Left hindlimb (tissue), 1 donor: ENCODE measurements at regions not wholly inside any gene's neighbourhood (a gene's known extent, or its start where the extent isn't known, plus 50 kb on each side); places are given as distances from the start of the nearest gene placed in this dataset.
"Not testable (repeated sequence)": the region's sequence is repeated elsewhere in the genome, so short reads cannot be mapped to it uniquely, and the experiment has no call there.

ENCODE experiments used
- DNase-seq: peaks from one replicate; pipeline ENCODE4 v3.0.0-alpha.2; 2018

DNA sequence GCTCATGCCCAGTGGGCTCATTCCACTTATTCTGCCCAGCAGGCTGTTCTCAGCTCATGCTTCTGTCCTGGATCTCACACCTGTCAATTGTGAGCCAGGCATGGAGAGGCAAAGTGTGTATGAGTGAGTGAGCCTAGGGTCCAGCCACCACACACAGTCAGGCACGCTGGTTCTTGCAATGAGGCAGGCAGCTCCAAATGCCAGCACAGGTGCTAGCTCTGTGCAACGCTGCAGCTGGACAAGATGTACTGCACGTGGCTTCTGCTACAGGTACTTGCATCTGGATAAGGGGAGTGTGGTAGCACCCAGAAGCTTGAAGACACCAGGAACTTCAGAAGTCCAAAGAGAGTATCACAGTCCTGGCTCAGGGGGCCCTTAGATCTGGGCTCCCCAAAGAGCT, 1249.4 kb upstream of the IGFBP7 start:
- DNase-seq = no peak

DNA sequence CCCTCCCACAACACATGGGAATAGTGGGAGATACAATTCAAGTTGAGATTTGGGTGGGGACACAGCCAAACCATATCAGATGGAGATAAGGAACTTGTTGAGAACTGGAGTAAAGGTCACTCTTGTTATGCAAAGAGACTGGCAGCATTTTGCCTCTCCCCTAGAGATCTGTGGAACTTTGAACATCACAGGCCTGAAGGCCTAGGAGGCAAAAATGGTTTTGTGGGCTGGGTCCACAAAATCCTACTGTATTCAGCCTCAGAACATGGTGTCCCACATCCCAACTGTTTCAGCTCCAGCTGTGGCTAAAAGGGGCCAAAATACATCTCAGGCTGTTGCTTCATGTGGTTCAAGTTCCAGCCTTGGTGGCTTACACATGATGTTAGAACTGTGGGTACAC, 1247.8 kb upstream of the IGFBP7 start:
- no peak for DNase-seq

- no peak for DNase-seq
Measured at GRCh38 chr4:58325070-58325469, 1214.9 kb upstream of the IGFBP7 start.

GRCh38 chr4:58313444-58313843, 1203.3 kb upstream of the IGFBP7 start:
- DNase-seq = no peak

DNA sequence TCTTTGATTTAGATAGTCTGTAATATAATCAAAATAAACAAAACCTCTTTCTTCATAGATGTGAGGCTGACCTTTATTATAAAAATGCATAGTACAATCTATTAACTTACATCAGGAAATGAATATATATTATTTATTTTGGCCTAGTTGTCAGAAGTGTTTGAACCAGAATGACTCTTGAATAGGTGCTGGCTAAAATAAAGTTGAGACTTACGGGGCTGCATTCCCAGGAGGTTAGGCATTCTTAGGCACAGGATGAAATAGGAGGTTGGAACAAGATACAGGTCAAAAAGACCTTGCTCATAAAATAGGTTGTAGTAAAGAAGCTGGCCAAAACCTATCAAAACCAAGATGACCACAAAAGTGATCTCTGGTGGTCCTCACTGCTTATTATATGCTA, 1193.3 kb upstream of the IGFBP7 start:
- no peak for DNase-seq

DNA sequence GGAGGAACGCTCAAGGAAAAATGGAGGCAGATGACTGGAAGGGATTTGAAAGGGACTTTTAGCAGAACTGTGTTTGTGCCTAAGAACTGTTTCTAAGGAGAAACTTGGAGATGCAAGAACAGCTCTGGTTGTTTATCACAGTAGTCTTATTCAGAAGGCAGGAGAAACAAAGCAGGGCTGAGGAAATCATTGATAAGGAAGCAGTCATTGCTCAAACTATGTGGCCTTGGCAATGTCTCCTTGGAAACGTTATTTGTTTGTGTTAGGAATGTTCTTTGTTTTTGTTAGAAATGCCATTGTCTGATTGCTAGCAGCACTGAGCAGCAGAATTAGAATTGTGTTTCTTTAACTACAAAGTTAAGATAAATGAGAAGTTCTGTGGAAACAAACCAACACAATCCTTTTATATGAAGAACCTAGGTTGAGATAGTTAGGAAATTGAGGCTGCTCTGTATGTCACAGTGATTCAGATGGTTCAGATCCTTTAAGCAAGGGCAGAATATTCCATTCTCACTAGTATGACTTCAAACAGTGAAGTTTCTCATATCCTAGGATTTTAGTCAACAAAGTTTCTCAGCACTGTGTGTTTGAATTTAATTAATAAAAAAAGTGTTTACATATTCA, 1191.3 kb upstream of the IGFBP7 start:
- no peak for DNase-seq

DNA sequence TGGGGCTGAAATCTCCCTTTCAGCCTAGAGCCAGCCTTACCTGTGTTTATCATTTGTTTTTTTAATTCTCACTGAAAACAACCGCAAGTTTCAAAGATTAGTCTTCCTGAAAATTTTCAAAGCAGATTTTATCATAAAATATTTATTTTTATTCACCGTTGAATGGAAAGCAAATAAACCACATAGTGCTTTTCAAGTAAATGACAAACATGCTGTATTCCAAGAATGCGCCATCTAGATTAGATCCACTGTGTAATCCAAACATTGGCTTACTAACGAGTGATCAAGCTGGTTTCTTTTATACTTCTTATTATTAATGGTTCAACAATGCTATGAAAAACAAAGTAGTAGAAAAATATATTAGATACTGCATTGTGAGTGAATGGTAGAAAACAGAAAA, 1176.2 kb upstream of the IGFBP7 start:
- DNase-seq = no peak

GRCh38 chr4:58280928-58281327, 1170.7 kb upstream of the IGFBP7 start:
- not testable (repeated sequence) for DNase-seq

GRCh38 chr4:58275856-58276255, 1165.7 kb upstream of the IGFBP7 start:
- no peak for DNase-seq

GRCh38 chr4:58274553-58274952, 1164.4 kb upstream of the IGFBP7 start:
- no peak for DNase-seq

DNA sequence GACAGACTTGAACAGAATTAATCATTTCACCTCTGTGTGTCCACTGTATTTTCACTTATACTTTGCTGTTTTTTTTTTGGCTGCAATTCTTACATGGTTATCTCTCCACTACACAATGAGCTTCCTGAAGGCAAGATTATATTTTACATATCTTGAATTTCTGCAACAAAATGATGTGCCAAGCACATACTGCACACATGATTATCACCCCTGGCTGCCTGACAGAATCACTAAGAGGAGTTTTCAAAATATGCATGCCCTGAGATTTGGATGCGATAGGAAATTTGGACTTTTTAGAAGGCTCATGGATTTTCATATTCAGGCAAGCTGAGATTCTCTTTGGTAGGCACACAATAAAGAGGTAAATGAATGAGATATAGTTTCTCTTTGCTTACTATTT, 1162.1 kb upstream of the IGFBP7 start:
- no peak for DNase-seq

GRCh38 chr4:58265734-58266133, 1155.5 kb upstream of the IGFBP7 start:
- DNase-seq = no peak

GRCh38 chr4:58261526-58261925, 1151.3 kb upstream of the IGFBP7 start:
- no peak for DNase-seq

- no peak for DNase-seq
Measured at GRCh38 chr4:58254291-58254690, 1144.1 kb upstream of the IGFBP7 start.

DNA sequence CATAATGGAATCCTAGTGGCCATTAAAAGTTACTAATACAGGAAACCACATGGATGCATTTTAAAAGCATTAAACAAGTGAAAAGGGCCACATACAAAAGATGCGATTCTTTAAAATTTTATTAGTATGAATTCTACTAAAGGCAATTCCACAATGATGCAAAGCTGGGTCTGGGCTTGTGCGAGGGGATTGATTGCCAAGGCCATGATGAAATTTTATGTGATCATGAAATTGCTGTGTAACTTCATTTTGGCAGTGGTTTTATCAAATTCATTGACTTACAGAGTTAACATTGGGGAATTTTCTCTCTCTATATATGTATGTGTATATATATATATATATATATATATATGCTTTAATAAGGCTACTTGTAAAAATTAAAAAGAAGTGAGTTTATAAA, 1142.5 kb upstream of the IGFBP7 start:
- DNase-seq = no peak

DNA sequence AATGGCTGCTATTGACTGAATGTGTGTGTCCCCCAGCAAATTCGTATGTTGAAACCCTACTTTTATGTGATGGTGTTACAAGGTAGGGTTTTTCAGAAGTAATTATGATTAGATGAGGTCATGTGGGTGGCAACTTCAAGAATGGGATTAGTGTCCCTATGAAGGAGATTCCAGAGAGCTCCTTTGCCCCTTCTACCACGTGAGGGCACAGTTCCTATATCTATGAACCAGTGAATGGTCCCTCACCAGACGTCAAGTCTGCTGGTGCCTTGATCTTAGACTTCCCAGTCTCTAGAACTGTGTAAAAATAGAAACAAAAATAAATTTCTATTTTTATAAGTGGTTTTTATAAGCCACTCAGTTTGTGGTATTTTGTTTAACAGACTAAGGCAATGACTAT, 1137.6 kb upstream of the IGFBP7 start:
- no peak for DNase-seq

- DNase-seq = no peak
Measured at GRCh38 chr4:58225460-58225859, 1115.3 kb upstream of the IGFBP7 start.

GRCh38 chr4:58219179-58219578, 1109.0 kb upstream of the IGFBP7 start:
- no peak for DNase-seq

GRCh38 chr4:58216461-58216860, 1106.3 kb upstream of the IGFBP7 start:
- no peak for DNase-seq

- DNase-seq = no peak
Measured at GRCh38 chr4:58214376-58214775, 1104.2 kb upstream of the IGFBP7 start.

DNA sequence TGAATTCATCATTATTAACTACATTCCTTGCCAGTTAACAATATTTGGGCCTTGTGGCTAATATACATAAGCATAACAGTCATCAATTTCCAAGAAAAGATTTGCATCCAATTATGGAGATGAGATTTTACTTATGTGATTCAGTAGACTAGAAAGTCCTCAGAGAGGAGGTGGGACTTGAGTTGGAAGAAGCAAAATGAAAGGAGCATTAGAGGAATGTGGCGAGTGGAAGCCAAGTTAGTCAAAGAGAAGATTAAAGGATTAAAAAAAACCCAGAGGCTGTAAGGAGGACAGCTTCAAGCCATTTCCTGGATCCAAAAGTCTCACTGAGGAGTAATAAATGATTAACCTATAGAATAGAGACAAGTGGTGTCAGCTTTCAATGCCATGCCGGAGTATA, 1099.4 kb upstream of the IGFBP7 start:
- DNase-seq = no peak

GRCh38 chr4:58209001-58209400, 1098.8 kb upstream of the IGFBP7 start:
- no peak for DNase-seq

DNA sequence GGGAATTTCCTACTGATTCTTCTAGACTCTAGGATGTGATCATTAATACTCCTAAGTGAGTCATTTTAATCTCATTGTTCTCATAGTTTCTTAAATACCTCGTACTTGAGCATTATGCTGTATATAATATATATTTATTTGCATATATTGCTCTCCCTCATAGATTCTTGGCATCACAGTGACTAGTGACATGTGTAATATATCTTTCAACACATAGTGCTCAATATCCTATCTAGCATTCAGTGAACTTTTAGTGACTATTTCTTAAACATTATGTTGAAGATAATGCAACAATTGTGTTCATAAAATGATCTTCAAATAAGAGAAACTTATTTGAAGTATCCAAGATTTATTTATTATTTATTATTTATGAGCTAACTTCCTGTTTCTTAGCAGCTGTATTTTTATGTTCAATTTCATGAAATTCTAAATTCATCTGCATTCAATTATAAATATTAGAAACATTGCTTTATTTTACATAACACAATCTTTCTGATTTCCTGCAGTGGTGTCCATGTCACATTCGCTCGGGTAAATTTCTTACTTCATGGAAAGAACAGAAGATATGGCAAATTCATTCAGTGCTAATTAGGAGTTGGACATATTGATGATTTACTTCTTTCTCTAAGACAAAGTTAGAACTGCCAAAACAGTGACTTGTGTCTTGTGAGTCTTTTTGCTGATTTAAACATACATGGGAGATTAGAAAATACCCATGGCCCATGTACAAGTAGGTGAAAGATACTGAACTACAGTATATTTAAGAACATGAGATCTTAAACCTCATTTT, 1095.5 kb upstream of the IGFBP7 start:
- DNase-seq = no peak

GRCh38 chr4:58192217-58192616, 1082.0 kb upstream of the IGFBP7 start:
- no peak for DNase-seq

DNA sequence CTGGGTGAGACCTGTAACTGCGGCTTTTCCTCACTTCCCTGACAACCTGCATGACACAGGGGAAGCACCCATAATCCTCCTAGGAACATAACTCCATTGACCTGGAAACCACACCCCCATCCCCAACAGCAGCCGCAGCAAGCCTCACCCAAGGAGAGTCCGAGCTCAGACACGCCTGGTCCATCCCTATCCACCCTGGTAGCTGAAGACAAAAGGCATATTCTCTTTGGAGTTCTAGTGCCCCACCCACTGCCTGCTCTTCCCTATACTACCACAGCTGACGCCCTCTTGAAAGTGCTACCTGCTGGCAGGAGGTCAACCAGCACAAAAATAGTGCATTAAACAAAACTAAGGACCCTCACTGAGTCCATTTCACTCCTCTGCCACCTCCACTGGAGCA, 1080.9 kb upstream of the IGFBP7 start:
- no peak for DNase-seq
